ENCODE measurements at regions not wholly inside any gene's neighbourhood (a gene's known extent, or its start where the extent isn't known, plus 50 kb on each side); places are given as distances from the start of the nearest gene placed in this dataset.
"Not testable (repeated sequence)": the region's sequence is repeated elsewhere in the genome, so short reads cannot be mapped to it uniquely, and the experiment has no call there.

- DNase-seq: no peak
Observed at GRCh38 chr7:142436601-142437000, 178.7 kb upstream of the PRSS58 start.

- DNase-seq: not testable (repeated sequence)
Observed at GRCh38 chr7:142435606-142436005, 177.7 kb upstream of the PRSS58 start.

- DNase-seq: no peak
Observed at GRCh38 chr7:142434666-142435167, 176.9 kb upstream of the PRSS58 start.

GRCh38 chr7:142434133-142434532 is 176.3 kb upstream of the PRSS58 start:
- DNase-seq: not testable (repeated sequence)

- no peak for DNase-seq
Observed at GRCh38 chr7:142432377-142432776, 174.5 kb upstream of the PRSS58 start.

- no peak for DNase-seq
Observed at GRCh38 chr7:142431491-142431890, 173.6 kb upstream of the PRSS58 start.

GRCh38 chr7:142428094-142428493 is 170.2 kb upstream of the PRSS58 start:
- DNase-seq: no peak

GRCh38 chr7:142425281-142425680 is 167.4 kb upstream of the PRSS58 start:
- DNase-seq: no peak

GRCh38 chr7:142422621-142423020 is 164.8 kb upstream of the PRSS58 start:
- no peak for DNase-seq

- no peak for DNase-seq
Observed at GRCh38 chr7:142420554-142421362, 162.9 kb upstream of the PRSS58 start.

- no peak for DNase-seq
Observed at GRCh38 chr7:142418326-142418725, 160.5 kb upstream of the PRSS58 start.

- DNase-seq: no peak
Observed at GRCh38 chr7:142414915-142415314, 157.1 kb upstream of the PRSS58 start.

- no peak for DNase-seq
Observed at GRCh38 chr7:142414135-142414534, 156.3 kb upstream of the PRSS58 start.

- no peak for DNase-seq
Observed at GRCh38 chr7:142413280-142414000, 155.6 kb upstream of the PRSS58 start.

- DNase-seq: peak; percentile 28 to 54
Observed at GRCh38 chr7:142412551-142413193, 154.8 kb upstream of the PRSS58 start.

- DNase-seq: no peak
Observed at GRCh38 chr7:142409471-142409870, 151.6 kb upstream of the PRSS58 start.

- DNase-seq: no peak
Observed at GRCh38 chr7:142408794-142409193, 150.9 kb upstream of the PRSS58 start.

- no peak for DNase-seq
Observed at GRCh38 chr7:142407939-142408570, 150.2 kb upstream of the PRSS58 start.

- no peak for DNase-seq
Observed at GRCh38 chr7:142405122-142405765, 147.4 kb upstream of the PRSS58 start.

- DNase-seq: no peak
Observed at GRCh38 chr7:142401951-142402350, 144.1 kb upstream of the PRSS58 start.

GRCh38 chr7:142400042-142400533 is 142.2 kb upstream of the PRSS58 start:
- DNase-seq: no peak

Measured in NCI-H2081 (cell line).